Activated CD8-positive, alpha-beta T cell treated with anti-CD3 and anti-CD28 coated beads for 36 hours (primary cell): ENCODE measurements at regions not wholly inside any gene's neighbourhood (a gene's known extent, or its start where the extent isn't known, plus 50 kb on each side); places are given as distances from the start of the nearest gene placed in this dataset.
"Not testable (repeated sequence)": the region's sequence is repeated elsewhere in the genome, so short reads cannot be mapped to it uniquely, and the experiment has no call there.

Experiments used
- ATAC-seq: fragments of 200-7000 bp; cut with Tn5 transposase; one replicate; pipeline ENCODE4 v1.10.0; 2021; ENCODE audit warnings: mild to moderate bottlenecking, moderate library complexity
- CTCF ChIA-PET: fragments of 350-600 bp; sonication (Branson Sonifier 250); formaldehyde crosslinking; loops from one replicate; lab custom pipeline; 2021; ENCODE audit warnings: antibody characterized with exemption; lab: Charles Lee
- POLR2A ChIA-PET: fragments of 350-600 bp; sonication (Branson Sonifier 250); formaldehyde crosslinking; loops from one replicate; lab custom pipeline; 2021; ENCODE audit warnings: antibody characterized with exemption; lab: Charles Lee
- DNase-seq: peaks from one replicate; pipeline ENCODE4 v3.0.0-alpha.2; 2020
- H3K27ac Mint-ChIP-seq: one replicate; pipeline ENCODE4 v1.8.0; 2021; ENCODE audit warnings: mild to moderate bottlenecking, mixed read lengths
- H3K27me3 Mint-ChIP-seq: one replicate; pipeline ENCODE4 v1.8.0; 2021; ENCODE audit warnings: mixed read lengths
- H3K36me3 Mint-ChIP-seq: one replicate; pipeline ENCODE4 v1.8.0; 2021; ENCODE audit warnings: low read depth, mixed read lengths
- H3K4me1 Mint-ChIP-seq: one replicate; pipeline ENCODE4 v1.8.0; 2021; ENCODE audit warnings: low read depth, mixed read lengths
- H3K4me3 Mint-ChIP-seq: one replicate; pipeline ENCODE4 v1.8.0; 2021; ENCODE audit warnings: mild to moderate bottlenecking, moderate library complexity, mixed read lengths
- H3K9me3 Mint-ChIP-seq: one replicate; pipeline ENCODE4 v1.8.0; 2021; ENCODE audit warnings: mixed read lengths
- intact Hi-C: fragments of 100-400 bp; cut with micrococcal nuclease; formaldehyde crosslinking; loops from one replicate; pipeline ENCODE4 v1.10.0; 2022
- TF ChIP-seq, protein P1 (sequence below): fragments of 200-600 bp; IDR thresholded peaks from one replicate; pipeline ENCODE4 v1.8.0; 2022; ENCODE audit warnings: antibody characterized with exemption, mild to moderate bottlenecking

DNA sequence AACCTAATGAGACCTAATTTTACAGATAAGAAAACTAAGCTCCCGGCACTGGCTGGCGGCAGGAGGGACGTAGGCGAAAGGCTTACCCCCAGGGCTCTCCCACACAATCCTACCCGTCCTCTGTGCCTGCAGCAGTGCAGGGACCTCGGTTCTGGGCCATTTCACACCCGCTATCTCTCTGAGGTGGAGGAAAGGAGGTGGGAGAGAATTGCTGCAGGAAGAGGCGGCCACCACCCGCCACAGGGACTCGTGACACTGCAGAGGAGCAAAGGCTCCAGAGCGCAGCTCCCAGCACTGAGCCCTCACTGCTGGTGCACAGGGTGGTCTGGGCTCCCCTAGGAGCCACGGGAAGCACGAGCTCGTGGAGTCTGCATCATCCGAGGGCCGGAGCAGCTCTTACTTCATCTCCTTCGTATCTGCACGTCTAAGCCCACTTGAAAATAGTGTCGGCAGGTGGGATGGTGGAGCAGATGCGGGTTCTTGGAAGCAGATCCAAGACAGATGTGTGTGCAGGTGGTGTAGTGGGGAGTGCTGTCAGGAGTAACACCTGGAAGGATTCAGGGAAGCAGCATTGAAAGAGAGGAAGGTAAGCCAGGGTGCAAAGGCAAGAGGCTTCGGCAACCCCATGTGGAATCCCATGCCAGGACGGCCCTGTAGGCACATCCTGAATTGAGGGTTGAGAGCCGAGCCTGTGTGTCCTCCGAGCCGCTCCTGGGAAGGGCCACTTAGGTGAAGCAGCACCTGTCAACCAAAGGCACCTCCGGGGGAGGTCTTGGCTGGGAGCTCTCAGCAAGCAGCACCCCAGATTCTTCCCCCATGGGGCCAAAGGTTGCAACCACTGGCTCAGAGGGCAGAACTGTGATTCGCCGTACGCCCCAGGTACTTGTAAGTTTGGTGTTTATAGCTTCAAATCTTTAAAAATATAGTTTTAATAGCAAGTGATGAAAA is 115.8 kb upstream of the SPACA7 start:
- Mint-ChIP-seq H3K36me3 (no peaks in the 10 kb centered on the region), H3K27ac (no peak overlapping the region), H3K4me1 (no peaks in the 10 kb centered on the region), H3K9me3 (no peaks in the 10 kb centered on the region), H3K27me3 (peaks cover 7% of the 10 kb centered on the region), H3K4me3 (no peak overlapping the region)
- ATAC-seq (no peak), DNase-seq (no peak)
- intact Hi-C loops, result no loop called here
- TF ChIP-seq, protein P1, sequence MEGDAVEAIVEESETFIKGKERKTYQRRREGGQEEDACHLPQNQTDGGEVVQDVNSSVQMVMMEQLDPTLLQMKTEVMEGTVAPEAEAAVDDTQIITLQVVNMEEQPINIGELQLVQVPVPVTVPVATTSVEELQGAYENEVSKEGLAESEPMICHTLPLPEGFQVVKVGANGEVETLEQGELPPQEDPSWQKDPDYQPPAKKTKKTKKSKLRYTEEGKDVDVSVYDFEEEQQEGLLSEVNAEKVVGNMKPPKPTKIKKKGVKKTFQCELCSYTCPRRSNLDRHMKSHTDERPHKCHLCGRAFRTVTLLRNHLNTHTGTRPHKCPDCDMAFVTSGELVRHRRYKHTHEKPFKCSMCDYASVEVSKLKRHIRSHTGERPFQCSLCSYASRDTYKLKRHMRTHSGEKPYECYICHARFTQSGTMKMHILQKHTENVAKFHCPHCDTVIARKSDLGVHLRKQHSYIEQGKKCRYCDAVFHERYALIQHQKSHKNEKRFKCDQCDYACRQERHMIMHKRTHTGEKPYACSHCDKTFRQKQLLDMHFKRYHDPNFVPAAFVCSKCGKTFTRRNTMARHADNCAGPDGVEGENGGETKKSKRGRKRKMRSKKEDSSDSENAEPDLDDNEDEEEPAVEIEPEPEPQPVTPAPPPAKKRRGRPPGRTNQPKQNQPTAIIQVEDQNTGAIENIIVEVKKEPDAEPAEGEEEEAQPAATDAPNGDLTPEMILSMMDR, result no peak
- ChIA-PET CTCF (no interaction called here), POLR2A (no interaction called here)

DNA sequence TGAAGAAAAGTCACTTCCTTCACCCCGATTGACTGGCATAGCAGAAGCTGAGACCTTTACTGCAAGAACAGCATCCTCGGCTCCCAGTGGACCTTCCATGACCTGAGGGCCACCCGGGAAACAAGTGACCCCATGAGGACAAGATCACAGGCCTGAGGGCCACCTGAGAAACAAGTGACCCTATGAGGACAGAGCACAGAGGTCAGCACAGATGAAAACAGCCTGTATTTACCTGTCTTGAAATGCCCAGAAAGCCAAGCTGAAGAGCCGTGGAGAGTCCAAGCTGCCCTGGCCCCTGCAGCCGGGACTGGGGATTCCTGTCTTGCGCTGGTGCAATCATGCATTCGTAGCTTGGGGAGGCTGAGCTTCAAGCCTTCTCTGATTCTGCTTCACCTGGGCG is 114.2 kb upstream of the SPACA7 start:
- CTCF ChIA-PET, result no interaction called here
- no peaks in the 10 kb centered on the region for H3K9me3 Mint-ChIP-seq

GRCh38 chr13:112263152-112263551 is 113.0 kb upstream of the SPACA7 start:
- H3K4me1 Mint-ChIP-seq, result no peaks in the 10 kb centered on the region
- DNase-seq (no peak), ATAC-seq (no peak)
- CTCF ChIA-PET, result no interaction called here
- POLR2A ChIA-PET, result no interaction called here
- intact Hi-C loops, result no loop called here
- no peaks in the 10 kb centered on the region for H3K36me3 Mint-ChIP-seq
- H3K4me3 Mint-ChIP-seq, result no peak overlapping the region
- no peaks in the 10 kb centered on the region for H3K9me3 Mint-ChIP-seq
- peaks cover 8% of the 10 kb centered on the region for H3K27me3 Mint-ChIP-seq
- H3K27ac Mint-ChIP-seq, result no peak overlapping the region
- TF ChIP-seq, protein P1, result no peak

More for the DNA sequence above, 114.2 kb upstream of the SPACA7 start:
- DNase-seq (no peak), ATAC-seq (no peak)
- Mint-ChIP-seq H3K4me1 (no peaks in the 10 kb centered on the region), H3K4me3 (no peak overlapping the region), H3K27ac (no peak overlapping the region), H3K36me3 (no peaks in the 10 kb centered on the region), H3K27me3 (peaks cover 8% of the 10 kb centered on the region)
- intact Hi-C loops, result no loop called here
- POLR2A ChIA-PET, result no interaction called here
- TF ChIP-seq, protein P1, result no peak

DNA sequence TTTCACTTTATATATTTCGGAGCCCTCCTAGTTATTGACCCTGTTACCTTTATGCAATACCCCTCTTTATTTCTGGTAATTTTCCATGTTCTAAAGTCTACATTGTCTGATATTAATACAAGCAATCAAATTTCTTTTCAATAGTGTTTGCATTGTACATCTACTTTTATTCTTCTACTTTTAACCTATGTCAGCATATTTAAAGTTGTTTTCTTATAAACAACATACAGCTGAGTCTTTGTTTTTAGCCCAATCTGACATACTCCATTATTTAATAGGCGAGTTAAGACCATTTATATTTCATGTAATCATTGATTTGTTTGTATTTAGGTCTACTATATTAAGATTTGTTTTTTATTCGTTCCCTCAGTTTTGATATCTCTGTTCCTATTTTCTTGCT is 108.5 kb upstream of the SPACA7 start:
- TF ChIP-seq, protein P1, result no peak
- H3K4me3 Mint-ChIP-seq, result no peak overlapping the region
- no peak overlapping the region for H3K27ac Mint-ChIP-seq
- ChIA-PET CTCF (no interaction called here), POLR2A (no interaction called here)
- DNase-seq (no peak), ATAC-seq (no peak)
- intact Hi-C loops, result no loop called here
- no peaks in the 10 kb centered on the region for H3K4me1 Mint-ChIP-seq
- H3K27me3 Mint-ChIP-seq, result peaks cover 9% of the 10 kb centered on the region
- H3K9me3 Mint-ChIP-seq, result no peaks in the 10 kb centered on the region
- no peaks in the 10 kb centered on the region for H3K36me3 Mint-ChIP-seq

DNA sequence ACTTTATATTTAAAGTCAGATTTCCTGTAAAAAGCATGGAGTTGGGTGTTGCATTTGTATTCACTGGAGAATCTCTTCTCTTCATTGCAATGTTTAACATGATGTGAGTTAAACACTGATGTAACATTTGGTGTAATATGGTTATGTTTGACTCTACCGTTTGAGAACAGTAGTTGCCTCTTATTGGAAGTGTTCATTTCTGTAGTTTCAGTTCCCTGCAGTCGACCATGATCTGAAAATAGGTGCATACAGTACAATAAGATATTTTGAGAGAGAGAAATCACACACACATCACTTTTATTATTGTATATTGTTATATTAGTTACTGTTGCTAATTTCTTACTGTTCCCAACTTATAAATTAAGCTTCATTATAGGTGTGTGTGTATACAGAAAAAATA is 105.2 kb upstream of the SPACA7 start:
- Mint-ChIP-seq H3K27me3 (peaks cover 14% of the 10 kb centered on the region), H3K9me3 (no peaks in the 10 kb centered on the region), H3K27ac (no peak overlapping the region), H3K36me3 (no peaks in the 10 kb centered on the region), H3K4me3 (no peak overlapping the region), H3K4me1 (no peaks in the 10 kb centered on the region)
- TF ChIP-seq, protein P1, result no peak
- ChIA-PET POLR2A (no interaction called here), CTCF (no interaction called here)
- ATAC-seq (no peak), DNase-seq (no peak)
- intact Hi-C loops, result no loop called here

GRCh38 chr13:112286733-112287132 is 89.4 kb upstream of the SPACA7 start:
- CTCF ChIA-PET, H3K36me3 Mint-ChIP-seq, H3K27ac Mint-ChIP-seq, H3K4me1 Mint-ChIP-seq, DNase-seq, H3K9me3 Mint-ChIP-seq, H3K4me3 Mint-ChIP-seq, intact Hi-C loops, ATAC-seq, POLR2A ChIA-PET, H3K27me3 Mint-ChIP-seq: not testable (repeated sequence)
